GM12865 (cell line): ENCODE measurements at regions not wholly inside any gene's neighbourhood (a gene's known extent, or its start where the extent isn't known, plus 50 kb on each side); places are given as distances from the start of the nearest gene placed in this dataset.
A peak's percentile ranks its signal among the peaks of the same experiment; 100 is the strongest.

Experiments used
- DNase-seq: peaks from one replicate; pipeline ENCODE4 v3.0.0; 2010; ENCODE audit warnings: low read depth
- H3K4me3 ChIP-seq: 2 replicates; pipeline ENCODE4 v1.5.1; 2011; ENCODE audit warnings: mild to moderate bottlenecking, low read depth, low read length, control low read depth
- CTCF ChIP-seq: IDR thresholded peaks from 2 replicates; pipeline ENCODE4 v1.5.1; 2011; ENCODE audit warnings: low read length, control low read depth, low read depth, inconsistent platforms; ENCODE audit not compliant: insufficient read depth; ENCODE audit errors: missing control alignments

GRCh38 chr20:50317609-50318008, 127.0 kb downstream of the CEBPB start:
- no peak for TF ChIP-seq CTCF
- H3K4me3 ChIP-seq, result no peak overlapping the region
- no peak for DNase-seq

- no peak for DNase-seq
- no peak for TF ChIP-seq CTCF
- no peak overlapping the region for H3K4me3 ChIP-seq
Measured at GRCh38 chr20:50318710-50319109, 128.1 kb downstream of the CEBPB start.

GRCh38 chr20:50320005-50320900, 129.6 kb downstream of the CEBPB start:
- TF ChIP-seq CTCF, result no peak
- H3K4me3 ChIP-seq, result no peak overlapping the region
- no peak for DNase-seq

- no peak overlapping the region for H3K4me3 ChIP-seq
- peak; percentile 28 for DNase-seq
- TF ChIP-seq CTCF, result no peak
Measured at GRCh38 chr20:50320901-50321796, 130.5 kb downstream of the CEBPB start.

GRCh38 chr20:50321797-50322480, 131.3 kb downstream of the CEBPB start:
- no peak for DNase-seq
- no peak overlapping the region for H3K4me3 ChIP-seq
- no peak for TF ChIP-seq CTCF

- H3K4me3 ChIP-seq, result no peak overlapping the region
- TF ChIP-seq CTCF, result no peak
- no peak for DNase-seq
Measured at GRCh38 chr20:50322703-50323131, 132.1 kb downstream of the CEBPB start.
